ENCODE measurements at regions not wholly inside any gene's neighbourhood (a gene's known extent, or its start where the extent isn't known, plus 50 kb on each side); places are given as distances from the start of the nearest gene placed in this dataset.

DNA sequence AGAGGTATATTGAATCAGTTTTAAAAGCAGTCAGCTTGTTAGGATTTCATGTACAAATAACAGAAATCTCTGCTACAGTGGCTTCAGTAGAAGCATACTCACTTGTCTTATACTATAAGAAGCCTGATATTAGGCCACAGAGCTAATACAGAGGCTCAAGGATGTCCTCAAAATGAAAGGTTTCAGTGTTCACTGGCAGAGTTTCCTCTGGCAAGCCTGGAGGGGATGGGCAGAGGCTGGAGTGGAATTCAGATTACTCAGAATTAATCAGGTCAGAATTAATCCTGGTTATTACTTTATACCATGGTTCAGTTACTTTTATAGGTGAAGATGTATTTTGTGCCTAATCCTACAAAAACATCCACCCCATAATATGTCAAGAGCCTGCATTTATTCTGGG, 520.5 kb downstream of the USP25 start:
- TF ChIP-seq CTCF (IDR thresholded peaks at IDR 0.05) (no peak), POLR2A (IDR thresholded peaks at IDR 0.05) (no peak)
- Histone ChIP-seq H3K9me3 (no peaks in the 10 kb centered on the region), H3K4me1 (peaks cover 10 to 11% of the 10 kb centered on the region in 2 donors), H3K36me3 (no peaks in the 10 kb centered on the region), H3K27me3 (no peaks in the 10 kb centered on the region), H3K4me3 (replicated peaks in 1 of 3) (no peak overlapping the region), H3K27ac (peak overlapping the region in 1 of 3 donors; percentile 64)
- intact Hi-C loops (cut with DNase I): no loop called here
- peak; percentile 6 to 9 for DNase-seq

- Histone ChIP-seq H3K4me3 (replicated peaks in 1 of 3) (no peak overlapping the region), H3K9me3 (no peaks in the 10 kb centered on the region), H3K36me3 (no peaks in the 10 kb centered on the region), H3K4me1 (peaks cover 0 to 6% of the 10 kb centered on the region in 2 donors), H3K27ac (no peak overlapping the region), H3K27me3 (no peaks in the 10 kb centered on the region)
- intact Hi-C loops (cut with DNase I): no loop called here
- DNase-seq: no peak
- TF ChIP-seq POLR2A (IDR thresholded peaks at IDR 0.05) (no peak), CTCF (IDR thresholded peaks at IDR 0.05) (no peak)
- WGBS, 2 donors: 88 to 93% methylated on average over 7 of the region's 7 CpGs
Observed at GRCh38 chr21:16258844-16259611, 529.2 kb downstream of the USP25 start.

DNA sequence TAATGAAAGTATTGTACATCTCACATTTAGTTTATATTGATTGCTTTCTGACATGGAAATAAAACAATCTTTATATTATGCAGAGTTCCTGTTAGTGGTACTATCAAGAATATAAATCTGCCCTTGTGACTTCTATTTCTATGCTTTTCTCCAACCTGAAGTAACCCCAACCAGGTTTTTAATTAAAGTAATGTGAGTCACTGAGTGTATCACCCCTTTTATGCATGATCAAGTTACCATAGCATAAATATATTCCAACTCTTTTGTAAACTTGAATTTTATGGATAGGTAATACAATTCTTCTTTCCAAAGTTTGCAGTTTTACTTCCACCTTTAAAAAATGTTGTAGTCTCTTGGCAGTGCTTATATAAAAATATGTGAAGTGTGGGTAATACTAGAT, 532.3 kb downstream of the USP25 start:
- no peaks in the 10 kb centered on the region for H3K4me1 ChIP-seq
- no peaks in the 10 kb centered on the region for H3K9me3 ChIP-seq
- no peak for DNase-seq
- no peaks in the 10 kb centered on the region for H3K36me3 ChIP-seq
- intact Hi-C loops (cut with DNase I): no loop called here
- no peaks in the 10 kb centered on the region for H3K27me3 ChIP-seq
- no peak overlapping the region for H3K4me3 ChIP-seq (replicated peaks in 1 of 3)
- H3K27ac ChIP-seq: no peak overlapping the region
- TF ChIP-seq CTCF (IDR thresholded peaks at IDR 0.05) (no peak), POLR2A (IDR thresholded peaks at IDR 0.05) (no peak)

GRCh38 chr21:16264319-16264718, 534.5 kb downstream of the USP25 start:
- no peaks in the 10 kb centered on the region for H3K36me3 ChIP-seq
- DNase-seq: no peak
- no peak overlapping the region for H3K4me3 ChIP-seq (replicated peaks in 1 of 3)
- no peaks in the 10 kb centered on the region for H3K4me1 ChIP-seq
- TF ChIP-seq POLR2A (IDR thresholded peaks at IDR 0.05): no peak
- intact Hi-C loops (cut with DNase I): no loop called here
- WGBS, 2 donors: 56 to 74% methylated on average over 4 of the region's 4 CpGs
- H3K27ac ChIP-seq: no peak overlapping the region
- no peaks in the 10 kb centered on the region for H3K27me3 ChIP-seq
- no peaks in the 10 kb centered on the region for H3K9me3 ChIP-seq

- Histone ChIP-seq H3K4me1 (no peaks in the 10 kb centered on the region), H3K4me3 (replicated peaks in 1 of 3) (no peak overlapping the region), H3K27ac (no peak overlapping the region), H3K36me3 (no peaks in the 10 kb centered on the region), H3K27me3 (no peaks in the 10 kb centered on the region), H3K9me3 (no peaks in the 10 kb centered on the region)
- intact Hi-C loops (cut with DNase I): no loop called here
- TF ChIP-seq POLR2A (IDR thresholded peaks at IDR 0.05) (no peak), CTCF (IDR thresholded peaks at IDR 0.05) (no peak)
- DNase-seq: no peak
- 92 to 98% methylated on average over 1 of the region's 1 CpG for WGBS, 2 donors
Observed at GRCh38 chr21:16269476-16269875, 539.7 kb downstream of the USP25 start.
